Chondrocyte (in vitro differentiated cells): ENCODE measurements at regions not wholly inside any gene's neighbourhood (a gene's known extent, or its start where the extent isn't known, plus 50 kb on each side); places are given as distances from the start of the nearest gene placed in this dataset.
A peak's percentile ranks its signal among the peaks of the same experiment; 100 is the strongest.

Experiments used
- DNase-seq: peaks from one replicate; pipeline ENCODE4 v3.0.0; 2021; ENCODE audit warnings: mixed read lengths, low spot score
- H3K27ac Mint-ChIP-seq: one replicate; pipeline ENCODE4 v1.8.0; 2021; ENCODE audit warnings: mild to moderate bottlenecking, moderate library complexity, mixed read lengths; ENCODE audit not compliant: unreplicated experiment
- H3K27me3 Mint-ChIP-seq: 2 replicates; pipeline ENCODE4 v1.8.0; 2021; ENCODE audit warnings: low read depth, mixed read lengths
- H3K36me3 Mint-ChIP-seq: 2 replicates; pipeline ENCODE4 v1.8.0; 2021; ENCODE audit warnings: low read depth, mixed read lengths
- H3K4me1 Mint-ChIP-seq: 2 replicates; pipeline ENCODE4 v1.8.0; 2021; ENCODE audit warnings: low read depth, mild to moderate bottlenecking, mixed read lengths
- H3K4me3 Mint-ChIP-seq: one replicate; pipeline ENCODE4 v1.8.0; 2021; ENCODE audit warnings: mild to moderate bottlenecking, moderate library complexity, mixed read lengths; ENCODE audit not compliant: unreplicated experiment
- H3K9me3 Mint-ChIP-seq: 2 replicates; pipeline ENCODE4 v1.8.0; 2021; ENCODE audit warnings: low read depth, mixed read lengths
- CTCF ChIP-seq: fragments of 200-600 bp; sonication (generic); IDR thresholded peaks from 2 replicates; pipeline ENCODE4 v1.5.0; 2021; ENCODE audit warnings: antibody characterized with exemption, mild to moderate bottlenecking, moderate library complexity

- no peak for TF ChIP-seq CTCF
- Mint-ChIP-seq H3K27me3 (no peaks in the 10 kb centered on the region), H3K9me3 (no peaks in the 10 kb centered on the region), H3K4me3 (no peak overlapping the region), H3K4me1 (peaks cover 15% of the 10 kb centered on the region), H3K27ac (no peak overlapping the region), H3K36me3 (no peaks in the 10 kb centered on the region)
- DNase-seq = no peak
Observed at GRCh38 chrX:44035571-44035970, 62.4 kb upstream of the NDP start.

- H3K36me3 Mint-ChIP-seq = no peaks in the 10 kb centered on the region
- peaks cover 2% of the 10 kb centered on the region for H3K9me3 Mint-ChIP-seq
- H3K27ac Mint-ChIP-seq = no peak overlapping the region
- DNase-seq = no peak
- no peaks in the 10 kb centered on the region for H3K27me3 Mint-ChIP-seq
- TF ChIP-seq CTCF = peak; percentile 10
- no peak overlapping the region for H3K4me3 Mint-ChIP-seq
- H3K4me1 Mint-ChIP-seq = peaks cover 15% of the 10 kb centered on the region
Observed at GRCh38 chrX:44032479-44032878, 59.3 kb upstream of the NDP start.

GRCh38 chrX:44025555-44025954 lies 52.4 kb upstream of the NDP start:
- Mint-ChIP-seq H3K4me3 (no peak overlapping the region), H3K4me1 (peaks cover 9% of the 10 kb centered on the region), H3K27ac (peak overlapping the region; percentile 62), H3K36me3 (no peaks in the 10 kb centered on the region), H3K9me3 (peaks cover 9% of the 10 kb centered on the region), H3K27me3 (no peaks in the 10 kb centered on the region)
- no peak for DNase-seq
- TF ChIP-seq CTCF = no peak
